GM12892 (cell line): ENCODE measurements at regions not wholly inside any gene's neighbourhood (a gene's known extent, or its start where the extent isn't known, plus 50 kb on each side); places are given as distances from the start of the nearest gene placed in this dataset.

ENCODE experiments used
- POLR2A ChIP-seq: IDR thresholded peaks from 2 replicates; pipeline ENCODE4 v1.6.1; 2011; ENCODE audit warnings: low read depth, low read length, control low read depth
- POLR2AphosphoS5 ChIP-seq: IDR thresholded peaks from 2 replicates; pipeline ENCODE4 v1.6.1; 2011; ENCODE audit warnings: low read depth, low read length, control low read depth
- TAF1 ChIP-seq: IDR thresholded peaks from 2 replicates; pipeline ENCODE4 v1.6.1; 2011; ENCODE audit warnings: low read depth, mild to moderate bottlenecking, control low read depth, low read length, borderline replicate concordance

DNA sequence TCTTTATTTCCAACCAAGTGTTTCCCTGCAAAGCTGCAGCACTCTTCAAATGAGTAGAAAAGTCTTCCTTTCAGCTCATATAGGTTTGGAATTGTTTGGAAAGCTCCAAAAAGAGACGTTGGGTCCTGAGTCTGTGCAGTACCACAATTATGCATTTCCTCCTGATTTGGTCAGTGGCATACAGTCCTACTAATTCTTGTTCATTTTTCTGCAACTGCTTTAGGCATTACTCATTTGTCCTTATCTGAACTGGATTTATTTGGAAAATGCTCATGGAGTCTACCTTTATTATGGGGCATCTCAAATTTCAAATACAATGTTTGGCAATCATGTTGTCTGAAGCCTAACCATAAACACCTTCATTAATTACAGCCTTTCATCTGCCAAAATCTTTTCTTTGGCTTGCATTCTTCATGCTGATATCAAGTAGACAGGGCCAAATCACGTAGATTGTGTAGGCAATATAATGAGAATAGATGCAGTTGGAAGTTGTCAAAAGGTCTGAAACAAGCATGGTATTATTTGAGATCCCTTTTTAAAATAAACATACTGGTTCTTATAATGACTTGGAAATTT, 232.8 kb downstream of the TLE1 start:
- TF ChIP-seq POLR2A, result no peak
- no peak for TF ChIP-seq POLR2AphosphoS5
- TF ChIP-seq TAF1, result no peak
